Bone marrow (tissue), 2 donors: ENCODE measurements at regions not wholly inside any gene's neighbourhood (a gene's known extent, or its start where the extent isn't known, plus 50 kb on each side); places are given as distances from the start of the nearest gene placed in this dataset.
"Not testable (repeated sequence)": the region's sequence is repeated elsewhere in the genome, so short reads cannot be mapped to it uniquely, and the experiment has no call there.

Experiments
- DNase-seq, 2 donors: peaks; one replicate each; lab custom pipeline; 2025; lab: John Stamatoyannopoulos, UW

GRCh38 chr2:89960570-89960969 is 1269.1 kb downstream of the RPIA start:
- not testable (repeated sequence) for DNase-seq

GRCh38 chr2:89968567-89968966 is 1277.1 kb downstream of the RPIA start:
- DNase-seq = not testable (repeated sequence)

DNA sequence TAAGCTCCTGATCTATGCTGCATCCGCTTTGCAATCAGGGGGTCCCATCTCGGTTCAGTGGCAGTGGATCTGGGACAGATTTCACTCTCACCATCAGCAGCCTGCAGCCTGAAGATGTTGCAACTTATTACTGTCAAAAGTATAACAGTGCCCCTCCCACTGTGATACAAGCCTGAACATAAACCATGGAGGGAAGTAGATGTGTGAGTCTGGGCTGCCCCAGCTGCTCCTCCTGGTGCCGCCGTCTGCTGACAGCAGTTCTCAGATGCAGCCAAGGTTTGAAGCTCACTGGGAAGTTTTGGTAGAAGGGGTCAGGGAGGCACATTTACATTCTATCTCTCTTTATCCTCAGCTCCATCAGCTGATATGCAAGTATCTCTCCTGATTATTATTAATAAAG is 1277.7 kb downstream of the RPIA start:
- not testable (repeated sequence) for DNase-seq

DNA sequence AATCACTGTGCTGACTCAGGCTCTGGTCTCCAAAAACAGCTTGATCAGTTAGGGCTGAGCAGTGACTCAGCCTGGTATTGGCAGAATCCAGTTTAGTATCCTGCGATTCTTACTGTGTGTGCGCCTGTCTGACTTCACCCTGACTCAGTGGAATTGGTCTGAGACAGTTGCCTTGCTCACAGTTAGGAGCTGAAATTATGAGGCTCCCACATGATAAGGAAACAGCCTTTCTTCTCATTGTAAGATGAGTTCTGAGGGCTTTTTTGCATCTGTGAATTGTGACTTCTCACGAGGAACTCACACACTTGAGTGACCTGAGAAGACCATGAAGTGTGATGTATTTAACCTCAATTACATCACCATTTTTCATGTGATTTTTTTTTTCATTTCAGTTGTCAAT is 1282.4 kb downstream of the RPIA start:
- DNase-seq = not testable (repeated sequence)

- not testable (repeated sequence) for DNase-seq
Observed at GRCh38 chr2:89979826-89980537, 1288.5 kb downstream of the RPIA start.

DNA sequence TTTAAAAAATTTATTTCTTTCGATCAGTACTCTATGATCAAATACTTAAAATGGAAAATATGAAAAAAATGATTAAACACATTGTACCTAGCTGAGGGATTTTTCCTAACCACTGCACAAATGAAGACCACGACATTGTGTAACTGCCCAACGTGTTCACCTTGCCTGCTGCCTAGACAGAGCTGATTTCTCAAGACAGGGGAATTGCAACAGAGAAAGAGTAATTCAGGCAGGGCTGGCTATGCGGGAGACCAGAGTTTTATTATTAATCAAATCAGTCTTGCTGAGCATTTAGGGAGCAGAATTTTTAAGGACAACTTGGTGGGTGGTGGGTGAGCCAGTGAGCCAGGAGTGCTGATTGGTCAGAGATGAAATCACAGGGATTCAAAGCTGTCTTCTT is 1290.8 kb downstream of the RPIA start:
- not testable (repeated sequence) for DNase-seq

DNA sequence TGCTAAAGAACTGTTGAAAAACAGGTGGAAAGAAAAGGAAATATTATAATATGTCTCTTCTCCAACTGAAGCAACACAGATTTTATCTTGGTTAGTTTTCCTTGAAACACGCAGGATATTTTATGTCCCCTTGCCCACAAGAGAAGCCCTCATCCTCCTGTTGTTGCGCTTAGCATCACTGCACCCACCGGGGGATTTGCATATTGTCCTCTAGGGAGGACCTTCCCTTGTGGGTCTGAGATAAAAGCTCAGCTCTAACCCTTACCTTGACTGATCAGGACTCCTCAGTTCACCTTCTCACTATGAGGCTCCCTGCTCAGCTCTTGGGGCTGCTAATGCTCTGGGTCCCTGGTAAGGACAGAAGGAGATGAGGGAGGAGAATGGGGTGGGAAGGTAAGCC is 1294.2 kb downstream of the RPIA start:
- DNase-seq = not testable (repeated sequence)

DNA sequence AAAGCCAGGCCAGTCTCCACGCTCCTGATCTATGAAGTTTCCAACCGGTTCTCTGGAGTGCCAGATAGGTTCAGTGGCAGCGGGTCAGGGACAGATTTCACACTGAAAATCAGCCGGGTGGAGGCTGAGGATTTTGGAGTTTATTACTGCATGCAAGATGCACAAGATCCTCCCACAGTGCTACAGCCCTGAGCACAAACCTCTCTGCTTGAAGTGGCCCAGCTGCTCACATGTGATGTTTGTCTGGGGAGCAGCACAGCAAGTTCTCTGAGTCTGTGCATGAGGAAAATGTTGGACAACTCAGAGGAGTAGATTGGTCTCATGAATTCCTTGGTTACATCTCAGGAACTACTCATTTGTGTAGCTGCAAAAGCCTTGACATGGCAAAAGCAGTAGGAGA is 1295.1 kb downstream of the RPIA start:
- not testable (repeated sequence) for DNase-seq

DNA sequence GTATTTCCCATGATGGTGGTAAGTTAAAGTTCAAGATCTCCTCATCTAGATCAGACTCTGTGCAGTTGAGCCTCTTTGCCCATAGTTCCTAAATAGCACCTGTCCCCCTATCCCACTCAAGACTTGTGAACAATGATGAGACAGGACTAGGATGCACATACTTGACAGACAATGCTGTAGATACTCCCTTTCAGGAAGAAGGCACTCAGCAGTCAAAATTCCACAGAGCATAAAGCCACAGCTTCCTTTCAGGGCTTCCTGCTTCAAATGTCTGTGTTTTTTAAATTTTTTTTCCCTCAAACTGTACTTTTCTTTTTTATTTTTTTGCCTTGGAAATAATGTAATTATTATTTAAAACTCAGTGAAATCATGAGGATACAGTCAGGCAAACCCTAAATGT is 1305.3 kb downstream of the RPIA start:
- not testable (repeated sequence) for DNase-seq

- DNase-seq = not testable (repeated sequence)
Observed at GRCh38 chr2:90004553-90004952, 1313.1 kb downstream of the RPIA start.

DNA sequence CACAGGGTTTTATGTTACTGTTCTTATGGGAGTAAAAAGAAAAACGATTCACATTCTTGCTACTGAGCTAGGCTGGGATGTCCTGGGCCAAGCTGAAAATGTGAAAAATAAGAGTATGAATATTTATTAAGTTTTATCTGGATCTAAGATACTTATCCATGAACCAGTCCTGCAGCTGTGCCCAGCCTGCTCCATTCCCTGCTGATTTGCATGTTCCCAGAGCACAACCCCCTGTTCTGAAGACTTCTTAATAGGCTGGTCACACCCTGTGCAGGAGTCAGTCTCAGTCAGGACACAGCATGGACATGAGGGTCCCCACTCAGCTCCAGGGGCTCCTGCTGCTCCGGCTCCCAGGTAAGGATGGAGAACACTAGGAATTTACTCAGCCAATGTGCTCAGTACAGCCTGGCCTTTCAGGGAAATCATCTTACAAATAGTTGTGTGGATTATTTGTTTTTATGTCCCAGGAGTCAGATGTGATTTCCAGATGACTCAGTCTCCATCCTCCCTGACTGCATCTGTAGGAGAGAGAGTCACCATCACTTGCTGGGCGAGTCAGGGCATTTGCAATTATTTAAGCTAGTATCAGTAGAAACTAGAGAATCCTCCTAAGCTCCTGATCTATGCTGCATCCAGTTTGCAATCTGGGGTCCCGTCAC is 1319.1 kb downstream of the RPIA start:
- DNase-seq = not testable (repeated sequence)

GRCh38 chr2:90011101-90011443 is 1319.6 kb downstream of the RPIA start:
- DNase-seq = not testable (repeated sequence)

DNA sequence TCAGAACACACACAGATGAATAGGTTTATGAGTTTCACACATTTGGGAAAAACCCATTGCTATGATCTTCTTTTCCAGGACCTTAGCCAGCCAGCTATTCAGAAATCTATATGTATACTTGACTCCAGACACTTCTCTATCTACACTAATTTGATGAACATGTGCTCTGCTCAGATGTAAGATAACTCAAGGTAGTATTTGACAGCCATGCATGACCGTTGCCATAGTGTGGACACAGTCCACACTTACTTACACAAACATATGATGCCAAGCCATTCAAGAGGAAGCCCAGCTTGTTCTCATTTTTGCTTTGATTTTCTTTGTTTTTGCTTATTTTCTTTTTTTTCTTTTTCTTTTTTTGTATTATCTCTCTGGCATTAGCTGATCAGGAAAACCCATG is 1328.4 kb downstream of the RPIA start:
- not testable (repeated sequence) for DNase-seq

DNA sequence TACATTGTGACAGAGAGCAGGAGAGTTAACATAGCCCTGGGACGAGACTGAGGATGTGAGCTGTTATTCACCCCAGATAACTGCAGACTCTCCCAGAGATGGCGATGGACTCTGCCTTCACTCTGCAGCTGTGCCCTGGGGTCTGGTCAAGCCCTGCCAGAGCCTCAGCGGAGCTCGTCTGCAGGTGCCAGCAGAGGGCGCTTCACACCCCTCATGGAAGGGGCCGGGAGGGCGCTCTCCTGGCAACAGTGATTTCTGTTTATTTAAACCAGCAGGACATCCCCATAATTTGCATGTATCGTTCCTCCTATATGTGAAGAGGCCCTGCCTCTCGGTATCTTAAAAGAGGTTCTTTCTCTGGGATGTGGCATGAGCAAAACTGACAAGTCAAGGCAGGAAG is 1329.8 kb downstream of the RPIA start:
- not testable (repeated sequence) for DNase-seq

DNA sequence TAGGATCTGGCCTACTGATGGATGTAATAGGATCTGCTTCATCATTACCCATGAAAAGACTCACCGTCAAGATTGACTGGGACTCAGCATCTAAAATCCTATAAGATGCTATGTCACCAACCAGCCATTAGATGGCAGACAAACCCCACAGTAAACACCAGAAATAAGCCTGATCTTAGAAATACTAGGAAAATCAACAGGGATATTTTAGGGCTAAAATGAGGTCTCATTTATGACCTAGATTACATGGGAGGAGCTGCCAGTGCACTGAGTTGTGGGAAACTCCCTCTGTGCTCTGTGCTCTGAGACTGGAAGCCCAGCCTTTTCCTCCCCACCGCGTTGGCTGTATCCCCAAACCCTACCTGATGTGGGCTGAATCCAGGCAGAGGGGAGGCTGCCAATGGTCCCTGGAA is 1335.8 kb downstream of the RPIA start:
- DNase-seq = not testable (repeated sequence)

- DNase-seq = peak in 1 of 2 donors; percentile 41
Observed at GRCh38 chr2:90028381-90029079, 1337.1 kb downstream of the RPIA start.

DNA sequence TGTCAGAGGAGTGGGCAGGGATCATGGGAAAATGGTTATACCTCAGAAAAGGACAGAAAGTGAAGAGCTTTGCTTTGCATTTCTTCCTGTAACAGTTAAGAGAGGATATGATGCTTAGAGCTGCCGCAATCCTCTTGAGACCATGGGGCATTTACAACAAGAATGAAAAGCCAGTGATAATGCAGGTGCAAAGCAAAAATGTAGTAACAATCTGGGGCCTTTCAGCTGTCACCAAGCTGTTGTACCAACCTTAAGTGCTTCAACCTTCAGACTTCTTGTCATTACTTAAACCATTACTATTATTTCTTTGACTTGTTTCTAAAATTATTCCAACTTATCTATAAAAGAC is 1337.6 kb downstream of the RPIA start:
- not testable (repeated sequence) for DNase-seq

- peak in 1 of 2 donors; percentile 16 for DNase-seq
Observed at GRCh38 chr2:90032269-90032668, 1340.8 kb downstream of the RPIA start.

GRCh38 chr2:90036335-90036734 is 1344.9 kb downstream of the RPIA start:
- DNase-seq = not testable (repeated sequence)

- DNase-seq = not testable (repeated sequence)
Observed at GRCh38 chr2:90039093-90039492, 1347.6 kb downstream of the RPIA start.

DNA sequence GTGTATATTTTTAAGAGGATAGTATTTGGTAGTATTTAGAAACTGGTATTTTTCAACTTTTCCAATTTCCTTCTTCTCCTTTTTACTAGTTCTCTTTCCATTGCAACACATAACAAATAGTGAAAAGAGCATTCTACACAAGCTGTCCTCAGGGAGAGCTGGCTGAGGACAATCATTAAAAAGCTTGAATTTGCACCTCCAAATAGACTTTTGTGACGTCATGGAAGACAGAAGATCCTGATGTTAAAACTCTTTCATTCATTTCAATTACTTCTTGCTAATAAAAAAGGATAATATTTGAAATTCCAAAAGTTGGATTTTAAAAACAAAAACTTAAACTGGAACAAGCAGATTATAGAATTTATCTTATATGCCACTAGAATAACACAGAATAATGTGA is 1356.3 kb downstream of the RPIA start:
- DNase-seq = not testable (repeated sequence)

DNA sequence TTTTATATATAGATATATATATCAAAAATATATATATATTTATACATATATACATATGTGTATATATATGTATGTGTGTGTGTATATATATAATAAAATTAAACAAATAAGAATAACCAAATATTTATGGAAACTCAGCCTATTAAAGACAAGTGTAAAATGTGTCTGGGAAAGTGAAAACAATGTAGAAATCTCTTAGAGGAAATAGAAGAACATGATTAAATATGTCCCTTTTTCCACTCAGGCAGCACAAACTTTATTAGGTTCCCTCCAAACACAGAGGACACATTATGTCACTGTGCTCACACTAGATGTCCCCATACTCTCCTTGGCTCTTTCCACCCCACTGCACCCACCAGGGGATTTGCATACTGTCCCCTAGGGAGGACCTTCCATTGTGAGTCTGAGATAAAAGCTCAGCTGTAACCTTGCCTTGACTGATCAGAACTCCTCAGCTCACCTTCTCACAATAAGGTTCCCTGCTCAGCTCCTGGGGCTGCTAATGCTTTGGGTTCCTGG is 1360.7 kb downstream of the RPIA start:
- DNase-seq = not testable (repeated sequence)
